Mesenchymal stem cell (in vitro differentiated cells and primary cell): ENCODE measurements at regions not wholly inside any gene's neighbourhood (a gene's known extent, or its start where the extent isn't known, plus 50 kb on each side); places are given as distances from the start of the nearest gene placed in this dataset.

Experiments
- DNase-seq: peaks from one replicate; pipeline ENCODE4 v3.0.0-alpha.2; 2013
- H2AFZ ChIP-seq: one replicate; pipeline ENCODE4 v1.6.1; 2013; ENCODE audit warnings: low read depth, mild to moderate bottlenecking, control low read depth, inconsistent platforms, low read length, moderate library complexity
- H2AK5ac ChIP-seq: 2 replicates; pipeline ENCODE4 v1.6.1; 2013; ENCODE audit warnings: low read length, moderate library complexity, mild to moderate bottlenecking, inconsistent platforms; ENCODE audit not compliant: severe bottlenecking
- H2BK120ac ChIP-seq: one replicate; pipeline ENCODE4 v1.6.1; 2013; ENCODE audit warnings: low read depth, mild to moderate bottlenecking, inconsistent platforms, low read length, moderate library complexity
- H2BK12ac ChIP-seq, 2 experiments: one replicate each; pipeline ENCODE4 v1.6.1; 2013; ENCODE audit warnings: inconsistent platforms in 2 of 2, low read length in 2 of 2, mild to moderate bottlenecking in 2 of 2, moderate library complexity in 2 of 2, control low read depth in 1 of 2
- H2BK15ac ChIP-seq: one replicate; pipeline ENCODE4 v1.6.1; 2013; ENCODE audit warnings: mild to moderate bottlenecking, low read depth, inconsistent platforms; ENCODE audit not compliant: poor library complexity, severe bottlenecking
- H2BK5ac ChIP-seq: 2 replicates; pipeline ENCODE4 v1.6.1; 2013; ENCODE audit warnings: low read depth, mild to moderate bottlenecking, low read length, control low read depth, inconsistent platforms; ENCODE audit not compliant: poor library complexity, severe bottlenecking
- H3K14ac ChIP-seq, 2 experiments: one replicate each; pipeline ENCODE4 v1.6.1; 2013; ENCODE audit warnings: inconsistent platforms in 2 of 2, low read length in 2 of 2, control low read depth in 1 of 2, mild to moderate bottlenecking in 1 of 2, moderate library complexity in 1 of 2
- H3K18ac ChIP-seq, 2 experiments: one replicate each; pipeline ENCODE4 v1.6.1; 2013; ENCODE audit warnings: inconsistent platforms in 2 of 2, low read length in 2 of 2, control low read depth in 1 of 2, low read depth in 1 of 2, mild to moderate bottlenecking in 1 of 2
- H3K23ac ChIP-seq, 2 experiments: one replicate each; pipeline ENCODE4 v1.6.1; 2013; ENCODE audit warnings: inconsistent platforms in 2 of 2, low read length in 2 of 2, mild to moderate bottlenecking in 2 of 2, moderate library complexity in 2 of 2, control low read depth in 1 of 2
- H3K27ac ChIP-seq: 2 replicates; pipeline ENCODE4 v1.5.1; 2013; ENCODE audit warnings: mild to moderate bottlenecking, moderate library complexity, low read length, control low read depth, inconsistent platforms; ENCODE audit not compliant: poor library complexity, severe bottlenecking
- H3K27me3 ChIP-seq, 2 experiments: 2 replicates each; pipeline versions ENCODE4 v1.6.1 to v1.7.0; 2013; ENCODE audit warnings: low read length in 2 of 2, mild to moderate bottlenecking in 2 of 2, moderate library complexity in 2 of 2, control low read depth in 1 of 2, inconsistent platforms in 1 of 2; ENCODE audit not compliant: control insufficient read depth in 1 of 2, insufficient read depth in 1 of 2
- H3K36me3 ChIP-seq, 2 experiments: 2 replicates each; pipeline versions ENCODE4 v1.6.1 to v1.7.0; 2013; ENCODE audit warnings: low read length in 2 of 2, control low read depth in 1 of 2, inconsistent platforms in 1 of 2, low read depth in 1 of 2, mild to moderate bottlenecking in 1 of 2; ENCODE audit not compliant: insufficient read depth in 2 of 2, control insufficient read depth in 1 of 2
- H3K4ac ChIP-seq, 2 experiments: one replicate each; pipeline ENCODE4 v1.6.1; 2013; ENCODE audit warnings: inconsistent platforms in 2 of 2, low read length in 2 of 2, mild to moderate bottlenecking in 2 of 2, moderate library complexity in 2 of 2, control low read depth in 1 of 2, low read depth in 1 of 2
- H3K4me1 ChIP-seq: 2 replicates; pipeline ENCODE4 v1.6.1; 2013; ENCODE audit warnings: low read depth, low read length, control low read depth; ENCODE audit not compliant: control insufficient read depth, insufficient read depth
- H3K4me2 ChIP-seq: 2 replicates; pipeline ENCODE4 v1.6.1; 2013; ENCODE audit warnings: low read length, mild to moderate bottlenecking, inconsistent platforms; ENCODE audit not compliant: poor library complexity, severe bottlenecking
- H3K4me3 ChIP-seq, 2 experiments: 2 replicates each; pipeline versions ENCODE4 v1.5.1 to v1.7.0; 2013; ENCODE audit warnings: low read length in 2 of 2, mild to moderate bottlenecking in 2 of 2, control low read depth in 1 of 2, low read depth in 1 of 2; ENCODE audit not compliant: insufficient read depth in 1 of 2
- H3K79me1 ChIP-seq: replicated peaks from 2 replicates; pipeline ENCODE4 v1.6.1; 2013; ENCODE audit warnings: mild to moderate bottlenecking, control low read depth, low read length, inconsistent platforms; ENCODE audit not compliant: poor library complexity, severe bottlenecking
- H3K9ac ChIP-seq: 2 replicates; pipeline ENCODE4 v1.7.0; 2013; ENCODE audit warnings: mild to moderate bottlenecking, low read length, moderate library complexity
- H3K9me3 ChIP-seq: 2 replicates; pipeline ENCODE4 v1.7.0; 2013; ENCODE audit warnings: mild to moderate bottlenecking, low read length; ENCODE audit not compliant: control insufficient read depth
- H4K8ac ChIP-seq: one replicate; pipeline ENCODE4 v1.6.1; 2013; ENCODE audit warnings: inconsistent platforms, mild to moderate bottlenecking, low read length, moderate library complexity
- H4K91ac ChIP-seq: one replicate; pipeline ENCODE4 v1.6.1; 2013; ENCODE audit warnings: mild to moderate bottlenecking, low read length, inconsistent platforms
- WGBS: methylation state at CpG from one replicate; pipeline ENCODE4 v1.1.7; 2013; ENCODE audit warnings: mixed read lengths; 5-methylcytosine and 5-hydroxymethylcytosine counted together

- DNase-seq = peak; percentile 30
- Histone ChIP-seq H3K9ac (no peak overlapping the region), H3K9me3 (no peaks in the 10 kb centered on the region), H3K23ac (no peak overlapping the region), H2AFZ (no peak overlapping the region), H3K14ac (no peak overlapping the region), H3K18ac (no peak overlapping the region), H3K79me1 (no peaks in the 10 kb centered on the region), H3K4me2 (no peak overlapping the region), H3K4me1 (no peaks in the 10 kb centered on the region), H2BK12ac (no peak overlapping the region), H4K91ac (no peak overlapping the region), H2BK5ac (no peak overlapping the region), H3K4ac (no peak overlapping the region), H3K27ac (no peak overlapping the region), H4K8ac (no peak overlapping the region), H2BK120ac (no peak overlapping the region), H2AK5ac (no peak overlapping the region), H3K36me3 (no peaks in the 10 kb centered on the region), H3K27me3 (no peaks in the 10 kb centered on the region), H3K4me3 (no peak overlapping the region), H2BK15ac (no peak overlapping the region)
- WGBS = 77% methylated on average over 8 of the region's 8 CpGs
These were observed 469.7 kb upstream of the FANCL start for GRCh38 chr2:58710795-58711279.

- Histone ChIP-seq H2AFZ (no peak overlapping the region), H2BK15ac (no peak overlapping the region), H4K91ac (no peak overlapping the region), H3K9me3 (no peaks in the 10 kb centered on the region), H2BK12ac (no peak overlapping the region), H3K4me1 (no peaks in the 10 kb centered on the region), H3K4me3 (no peak overlapping the region), H2BK120ac (no peak overlapping the region), H3K79me1 (no peaks in the 10 kb centered on the region), H2AK5ac (no peak overlapping the region), H3K14ac (no peak overlapping the region), H3K23ac (no peak overlapping the region), H4K8ac (no peak overlapping the region), H2BK5ac (no peak overlapping the region), H3K4me2 (no peak overlapping the region), H3K18ac (no peak overlapping the region), H3K27me3 (no peaks in the 10 kb centered on the region), H3K9ac (no peak overlapping the region), H3K27ac (no peak overlapping the region), H3K36me3 (no peaks in the 10 kb centered on the region), H3K4ac (no peak overlapping the region)
- DNase-seq = no peak
- no CpG with 5 or more reads among the region's 1 CpG for WGBS
These were observed 468.7 kb upstream of the FANCL start for GRCh38 chr2:58709687-58710354.

GRCh38 chr2:58709274-58709673 lies 468.1 kb upstream of the FANCL start:
- Histone ChIP-seq H3K36me3 (no peaks in the 10 kb centered on the region), H4K8ac (no peak overlapping the region), H3K27me3 (no peaks in the 10 kb centered on the region), H3K27ac (no peak overlapping the region), H2AK5ac (no peak overlapping the region), H3K4me2 (no peak overlapping the region), H3K14ac (no peak overlapping the region), H2BK12ac (no peak overlapping the region), H3K79me1 (no peaks in the 10 kb centered on the region), H2BK120ac (no peak overlapping the region), H3K4ac (no peak overlapping the region), H3K9ac (no peak overlapping the region), H4K91ac (no peak overlapping the region), H2BK15ac (no peak overlapping the region), H3K18ac (no peak overlapping the region), H2BK5ac (no peak overlapping the region), H3K4me3 (no peak overlapping the region), H3K4me1 (no peaks in the 10 kb centered on the region), H3K23ac (no peak overlapping the region), H3K9me3 (no peaks in the 10 kb centered on the region), H2AFZ (no peak overlapping the region)
- DNase-seq = no peak
- 80% methylated on average over 4 of the region's 4 CpGs for WGBS

GRCh38 chr2:58708565-58708964 lies 467.4 kb upstream of the FANCL start:
- no peaks in the 10 kb centered on the region for H3K36me3 ChIP-seq
- H2AK5ac ChIP-seq = no peak overlapping the region
- no peak overlapping the region for H2AFZ ChIP-seq
- H3K27ac ChIP-seq = no peak overlapping the region
- no peak overlapping the region for H4K91ac ChIP-seq
- DNase-seq = no peak
- no peaks in the 10 kb centered on the region for H3K4me1 ChIP-seq
- no peak overlapping the region for H4K8ac ChIP-seq
- H2BK12ac ChIP-seq = no peak overlapping the region
- H3K27me3 ChIP-seq = no peaks in the 10 kb centered on the region
- no peaks in the 10 kb centered on the region for H3K79me1 ChIP-seq
- no peak overlapping the region for H2BK15ac ChIP-seq
- no peak overlapping the region for H3K4me2 ChIP-seq
- no peaks in the 10 kb centered on the region for H3K9me3 ChIP-seq
- no peak overlapping the region for H3K23ac ChIP-seq
- no peak overlapping the region for H3K9ac ChIP-seq
- no peak overlapping the region for H3K18ac ChIP-seq
- no peak overlapping the region for H2BK120ac ChIP-seq
- no peak overlapping the region for H3K4me3 ChIP-seq
- no peak overlapping the region for H3K4ac ChIP-seq
- WGBS = 100% methylated on average over 1 of the region's 1 CpG
- no peak overlapping the region for H3K14ac ChIP-seq
- no peak overlapping the region for H2BK5ac ChIP-seq
